Right ventricle myocardium inferior (tissue), 1 donor: ENCODE measurements at regions not wholly inside any gene's neighbourhood (a gene's known extent, or its start where the extent isn't known, plus 50 kb on each side); places are given as distances from the start of the nearest gene placed in this dataset.

Experiments
- ATAC-seq: fragments of 200-7000 bp; cut with Tn5 transposase; one replicate; pipeline ENCODE4 v1.9.1; 2020; ENCODE audit warnings: mild to moderate bottlenecking, moderate library complexity
- DNase-seq: peaks from one replicate; pipeline ENCODE4 v3.0.0; 2021; ENCODE audit errors: missing footprints
- intact Hi-C: fragments of 100-400 bp; cut with DNase I; formaldehyde crosslinking; loops from one replicate; pipeline ENCODE4 v1.11.0; 2022
- donor health status: DM: no; HTN: yes; CAD: no; lungs with severe emphysema.

DNA sequence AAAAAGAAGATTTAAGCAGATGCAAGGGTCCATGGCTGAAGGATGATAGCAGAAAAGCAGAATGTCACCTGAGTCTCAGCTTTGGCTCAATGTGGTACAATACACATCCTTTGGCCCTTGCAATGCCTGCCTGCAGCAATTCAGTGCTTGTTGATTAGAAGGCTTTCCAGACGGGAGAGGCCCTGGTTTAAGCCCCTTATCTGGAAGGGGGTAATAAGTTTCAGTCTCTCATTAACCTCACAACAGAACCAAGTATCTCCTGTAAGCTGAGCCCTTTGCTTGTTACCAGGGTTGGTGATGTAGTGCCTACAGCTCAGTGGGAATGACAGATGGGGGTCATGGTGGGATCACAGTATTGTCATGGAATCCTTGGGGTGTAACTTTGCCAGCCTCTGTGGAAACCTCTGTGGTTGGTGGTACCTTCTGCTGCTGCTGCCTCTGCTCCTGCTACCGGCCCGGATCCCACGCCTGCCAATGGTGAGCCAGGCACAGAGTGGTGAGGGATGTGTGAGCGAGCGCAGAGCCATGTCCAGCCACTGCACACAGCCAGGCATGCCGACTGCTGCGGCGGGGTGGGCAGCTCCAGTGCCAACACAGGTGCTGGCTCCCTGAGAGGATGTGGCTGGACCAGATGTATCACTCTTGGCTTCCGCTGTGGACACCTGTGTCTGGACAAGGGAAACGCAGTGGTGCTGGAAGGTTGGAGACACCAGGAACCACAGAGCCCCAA lies 81.2 kb downstream of the ADRA2C start:
- intact Hi-C loops = no loop called here
- ATAC-seq (no peak), DNase-seq (peak; percentile 40)

DNA sequence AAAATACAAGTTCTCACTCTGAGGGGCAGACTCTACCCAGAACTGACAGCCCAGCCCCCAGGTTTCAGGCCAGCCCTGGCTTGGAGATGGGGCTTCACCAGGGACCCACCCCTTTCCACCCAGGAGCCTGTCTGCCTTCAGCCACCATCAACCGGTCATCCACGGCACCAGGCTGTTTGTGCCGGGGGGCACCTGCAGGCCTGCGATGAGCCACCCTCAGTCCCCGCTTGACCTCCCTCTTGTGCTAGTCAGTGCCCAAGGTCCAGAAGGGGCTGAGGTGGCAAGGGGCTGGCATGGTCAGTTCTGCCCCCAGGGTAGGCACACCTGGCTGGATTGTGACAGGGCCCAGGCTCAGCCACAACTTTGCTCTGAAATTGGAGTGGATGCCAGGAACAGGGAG lies 82.1 kb downstream of the ADRA2C start:
- ATAC-seq = no peak
- intact Hi-C loops = no loop called here
- DNase-seq = no peak

DNA sequence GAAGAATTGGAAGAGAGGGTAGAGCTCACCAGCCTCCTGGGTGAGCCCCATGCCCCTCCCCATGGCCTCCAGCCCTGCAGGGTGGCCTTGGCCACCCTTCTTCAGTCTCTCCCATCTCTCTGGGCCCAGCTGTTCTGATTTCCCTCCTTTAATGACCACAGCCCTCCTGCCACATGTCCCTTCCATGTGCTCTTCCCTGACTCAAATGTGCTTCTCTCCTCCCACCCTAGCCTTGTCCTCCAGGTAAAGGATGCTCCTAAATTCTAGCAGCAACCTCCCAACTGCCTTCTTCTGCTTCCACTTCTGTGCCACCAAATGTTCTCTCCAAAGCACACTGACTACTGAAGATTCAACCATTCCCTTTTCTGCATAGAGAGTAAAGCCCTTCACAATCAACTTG lies 83.0 kb downstream of the ADRA2C start:
- DNase-seq (no peak), ATAC-seq (no peak)
- intact Hi-C loops = no loop called here

DNA sequence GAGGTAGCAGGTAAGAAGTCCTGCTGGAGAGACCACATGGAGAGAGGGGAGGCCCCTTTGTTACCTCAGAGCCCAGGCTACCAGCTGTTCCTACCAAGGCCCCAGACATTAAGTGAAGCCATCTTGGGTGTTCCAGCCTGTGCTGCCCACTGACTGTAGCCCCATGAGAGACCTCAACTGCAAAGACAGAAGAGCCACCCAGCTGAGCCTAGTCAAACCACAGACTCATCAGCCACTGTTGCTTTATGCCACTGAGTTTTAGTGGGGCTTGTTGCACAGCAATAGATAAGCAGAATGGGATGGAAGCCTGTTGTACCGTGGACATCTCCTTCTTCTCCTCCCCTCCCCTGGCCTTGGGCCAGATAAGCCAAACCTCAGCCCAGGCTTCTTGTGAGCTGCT lies 83.9 kb downstream of the ADRA2C start:
- intact Hi-C loops = no loop called here
- no peak for ATAC-seq
- DNase-seq = no peak

DNA sequence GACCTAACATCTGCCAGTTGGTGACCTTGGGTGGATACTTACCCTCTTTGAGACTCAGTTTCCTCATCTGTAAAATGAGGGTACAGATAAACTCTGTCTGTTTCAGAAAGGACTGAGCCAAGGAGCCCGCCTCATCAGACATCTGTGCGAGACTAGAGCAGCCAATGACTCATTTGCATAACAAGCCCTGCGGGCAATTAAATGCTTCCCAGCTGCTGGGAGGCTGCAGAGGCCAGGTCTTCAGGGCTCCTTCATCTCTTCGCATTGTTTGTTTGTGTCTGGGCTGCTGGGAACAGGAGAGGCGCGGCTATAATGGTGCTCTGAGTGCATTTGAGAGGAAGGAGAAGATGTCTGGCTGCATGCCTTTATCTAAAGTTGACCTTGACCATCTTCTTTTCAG lies 85.0 kb downstream of the ADRA2C start:
- ATAC-seq = no peak
- intact Hi-C loops = no loop called here
- DNase-seq = no peak

DNA sequence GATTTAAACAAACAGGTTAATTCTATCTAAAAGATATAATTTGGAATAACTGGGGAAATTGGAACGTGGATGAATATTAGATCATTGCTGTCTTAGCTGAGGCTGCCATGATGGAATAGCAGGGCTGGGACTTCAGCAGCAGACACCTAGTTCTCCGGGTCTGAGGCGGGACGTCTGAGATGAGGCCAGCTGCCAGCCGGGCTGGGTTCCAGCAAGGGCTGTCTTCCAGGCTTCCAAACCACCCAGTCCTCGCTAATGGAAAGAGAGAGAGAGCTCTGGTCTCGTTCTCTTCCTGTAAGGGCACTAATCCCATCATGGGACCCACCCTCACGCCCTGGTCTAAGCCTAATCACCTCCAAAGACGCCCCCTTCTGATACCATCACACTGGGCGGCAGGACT lies 85.7 kb downstream of the ADRA2C start:
- DNase-seq (no peak), ATAC-seq (no peak)
- intact Hi-C loops = no loop called here

DNA sequence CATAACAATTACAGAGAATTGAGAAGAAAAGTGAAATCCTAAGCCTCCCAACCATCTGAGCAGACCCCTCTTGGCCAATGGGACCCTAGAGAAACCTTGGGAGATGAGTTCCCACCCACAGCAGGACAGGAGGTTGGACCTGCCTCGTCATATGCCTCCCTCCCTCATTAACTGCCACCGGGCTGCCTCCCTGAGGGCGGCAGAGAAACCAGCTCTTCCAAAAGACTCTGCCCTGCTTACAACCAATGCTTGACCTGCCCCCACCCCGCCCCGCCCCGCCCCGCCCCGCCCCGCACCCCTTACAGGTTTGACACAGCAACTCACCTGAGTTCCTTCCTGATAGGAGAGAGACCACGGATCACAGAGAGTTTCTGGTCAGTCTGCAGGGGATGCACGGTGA lies 86.1 kb downstream of the ADRA2C start:
- intact Hi-C loops = no loop called here
- DNase-seq (no peak), ATAC-seq (no peak)

DNA sequence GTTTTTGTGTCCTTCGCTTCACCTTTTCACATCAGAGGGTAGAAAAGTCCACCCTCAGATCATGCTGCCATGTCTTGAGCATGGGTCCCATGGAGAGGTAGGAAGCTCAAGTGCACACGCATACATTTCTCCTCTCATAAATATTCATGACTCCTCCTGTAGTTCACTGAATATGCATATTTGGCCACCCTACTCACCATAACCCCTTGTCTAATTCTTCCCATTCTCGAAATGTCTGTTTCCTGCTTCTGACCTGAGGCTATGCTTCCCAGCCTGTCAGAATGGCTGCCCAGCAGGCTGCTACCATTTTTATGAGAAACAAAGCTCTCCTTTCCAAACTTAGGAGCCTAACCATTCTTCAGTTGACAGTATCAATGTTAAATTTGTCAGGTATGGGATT lies 86.5 kb downstream of the ADRA2C start:
- intact Hi-C loops = no loop called here
- no peak for ATAC-seq
- no peak for DNase-seq

DNA sequence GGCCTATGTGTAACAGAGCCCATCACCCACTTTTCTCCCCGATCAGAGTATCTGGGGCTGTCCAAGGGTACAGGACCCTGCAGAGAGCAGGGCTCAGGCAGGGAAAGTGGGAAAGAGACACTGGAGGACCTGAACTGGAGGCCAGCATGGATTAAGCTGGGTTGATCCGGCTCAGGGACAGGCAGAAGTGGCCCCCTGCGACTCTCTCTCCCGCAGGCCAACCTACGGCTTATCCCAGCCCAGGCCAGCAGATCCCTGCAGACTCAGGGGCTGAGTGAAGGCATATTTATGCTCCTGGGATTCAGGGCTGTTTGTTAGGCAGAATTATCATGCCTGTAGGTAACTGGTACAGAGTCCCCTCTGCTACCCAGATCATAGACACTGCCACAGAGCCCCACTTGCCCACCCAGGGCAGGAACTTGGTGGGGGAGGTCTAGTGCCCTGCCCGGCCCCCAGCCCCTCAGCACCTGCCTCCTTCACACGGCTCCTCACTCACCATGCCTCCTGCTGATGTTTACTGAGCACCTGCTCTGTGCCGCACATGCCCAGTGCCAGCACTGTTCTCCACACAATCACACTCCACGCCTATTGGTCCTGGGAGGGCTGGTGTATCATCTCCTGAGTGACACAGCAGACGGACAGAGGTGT lies 87.3 kb downstream of the ADRA2C start:
- ATAC-seq = no peak
- intact Hi-C loops = no loop called here
- no peak for DNase-seq

DNA sequence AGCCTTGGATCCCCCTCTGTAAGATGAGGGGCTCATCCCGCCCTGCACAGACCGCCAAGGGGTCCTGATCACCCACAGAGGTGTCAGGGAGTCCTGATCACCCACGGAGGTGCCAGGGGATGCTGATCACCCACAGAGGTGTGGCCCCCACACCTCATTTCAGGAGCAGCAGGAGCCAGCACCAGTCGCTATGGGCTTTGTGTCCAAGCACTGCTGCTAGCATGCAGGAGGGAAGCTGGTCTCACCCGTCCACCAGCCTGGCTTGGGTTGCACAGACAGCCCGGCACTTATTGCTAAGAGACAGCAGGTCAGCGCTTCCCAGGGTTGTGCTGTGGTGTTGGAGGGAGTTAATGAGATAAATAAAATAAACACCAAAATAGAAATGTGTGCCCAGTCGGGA lies 88.5 kb downstream of the ADRA2C start:
- intact Hi-C loops = no loop called here
- DNase-seq (no peak), ATAC-seq (no peak)

DNA sequence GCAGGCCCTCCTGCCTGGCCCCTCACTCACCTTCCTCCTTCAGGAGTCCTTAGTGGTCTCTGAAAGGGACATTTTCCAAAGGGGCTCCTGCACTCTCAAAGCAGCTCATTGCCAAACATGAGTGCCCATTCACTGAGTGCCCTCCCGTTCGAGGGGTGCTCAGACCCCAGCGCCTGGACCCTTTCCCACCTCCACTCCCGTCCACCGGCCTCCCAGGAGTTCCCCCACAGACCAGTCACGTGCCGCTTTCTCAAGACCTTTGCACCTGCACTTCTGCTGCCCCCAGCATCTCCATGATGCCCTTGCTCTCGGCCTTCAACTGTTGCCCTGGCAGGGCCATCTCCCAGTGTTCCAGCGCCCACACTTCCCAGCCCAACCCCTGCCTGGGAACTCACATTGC lies 89.5 kb downstream of the ADRA2C start:
- DNase-seq (no peak), ATAC-seq (no peak)
- intact Hi-C loops = no loop called here

DNA sequence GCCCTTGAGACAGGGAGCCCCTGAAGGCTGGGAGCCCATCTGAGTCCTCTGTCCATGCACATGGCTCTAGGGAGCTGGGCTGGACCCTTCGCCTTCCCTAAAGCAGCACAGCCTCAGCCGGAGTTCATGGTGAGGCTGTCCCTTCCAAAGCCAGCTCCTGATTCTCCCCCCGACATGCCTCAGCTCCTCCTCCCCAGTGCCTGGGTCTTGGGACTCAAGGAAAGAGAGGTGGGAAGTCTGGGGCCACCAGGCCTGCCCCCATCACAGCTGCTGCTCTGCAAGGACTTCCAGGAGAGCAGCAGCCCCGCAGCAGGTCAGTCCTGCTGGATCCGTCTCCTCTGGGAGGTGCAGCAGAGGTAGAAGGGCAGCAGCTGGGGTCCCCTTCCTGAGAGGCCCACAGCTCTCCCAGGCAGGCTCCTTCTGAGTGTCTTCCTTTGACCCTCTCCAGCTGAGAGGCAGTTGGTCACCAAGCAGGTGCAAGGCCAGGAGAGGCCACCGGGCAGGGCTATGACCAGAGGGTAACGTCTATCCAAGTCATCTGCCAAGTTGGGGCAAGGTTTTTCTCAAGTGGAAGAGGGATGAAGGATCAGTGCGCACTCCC lies 90.5 kb downstream of the ADRA2C start:
- intact Hi-C loops = no loop called here
- DNase-seq (no peak), ATAC-seq (no peak)

DNA sequence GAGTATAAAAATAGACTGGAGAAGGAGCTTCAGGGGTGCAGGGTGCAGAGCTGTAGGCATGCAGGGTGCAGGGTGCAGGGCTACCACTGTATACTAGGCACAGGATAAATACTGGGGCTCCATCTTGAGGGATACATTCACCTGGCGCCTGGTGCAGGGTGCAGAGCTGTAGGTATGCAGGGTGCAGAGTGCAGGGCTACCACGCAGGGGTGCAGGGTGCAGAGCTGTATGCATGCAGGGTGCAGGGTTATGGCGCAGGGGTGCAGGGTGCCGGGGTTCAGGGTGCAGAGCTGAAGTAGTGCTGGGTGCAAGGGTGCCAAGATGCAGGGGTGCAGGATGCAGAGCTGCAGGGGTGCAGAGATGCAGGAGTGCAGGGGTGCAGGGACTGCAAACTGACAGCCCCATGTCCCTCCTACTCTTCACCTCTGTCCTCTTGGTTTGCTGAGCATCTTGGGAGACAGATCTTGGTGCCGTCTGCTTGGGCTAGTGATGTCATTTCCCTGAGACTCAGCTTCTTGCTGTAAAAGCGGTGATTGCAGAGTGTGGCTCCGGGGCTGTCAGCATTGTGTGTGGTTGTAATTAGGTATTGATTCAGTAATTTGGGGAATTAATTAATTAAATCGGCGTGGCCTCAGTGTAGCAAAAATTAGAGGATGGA lies 91.2 kb downstream of the ADRA2C start:
- intact Hi-C loops = no loop called here
- DNase-seq (no peak), ATAC-seq (peak; percentile 8)

DNA sequence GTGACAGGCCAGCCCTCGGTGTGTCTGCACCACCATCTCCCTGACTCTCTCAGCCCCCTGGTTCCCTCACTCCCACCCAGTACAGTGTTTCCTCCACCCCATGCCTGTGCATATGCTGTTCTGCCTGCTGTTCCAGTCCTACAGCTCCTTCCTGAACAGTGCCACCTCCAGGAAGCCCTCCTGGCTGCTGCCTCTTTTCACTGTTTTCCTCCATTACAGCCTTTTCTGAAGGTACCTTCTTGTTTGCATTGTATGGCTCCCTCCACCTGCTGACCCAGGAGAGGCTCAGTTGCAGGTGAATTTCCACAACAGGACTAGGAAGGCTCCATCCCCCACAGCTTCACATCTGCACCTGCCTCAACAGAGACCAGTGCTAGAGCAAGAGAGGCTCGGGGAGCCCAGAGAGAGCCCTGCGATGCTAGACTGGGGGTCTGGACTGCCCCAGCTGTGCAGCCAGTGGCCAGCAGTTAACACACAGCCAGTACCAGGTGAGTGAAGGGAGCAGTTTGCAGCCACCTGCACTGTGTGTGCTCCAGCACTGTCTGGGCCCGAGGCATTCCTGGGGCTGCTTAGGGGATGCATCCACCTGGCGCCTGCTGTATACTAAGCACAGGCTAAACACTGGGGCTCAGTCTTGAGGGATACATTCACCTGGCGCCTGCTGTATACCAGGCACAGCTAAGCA lies 92.0 kb downstream of the ADRA2C start:
- DNase-seq (no peak), ATAC-seq (no peak)
- intact Hi-C loops = no loop called here

DNA sequence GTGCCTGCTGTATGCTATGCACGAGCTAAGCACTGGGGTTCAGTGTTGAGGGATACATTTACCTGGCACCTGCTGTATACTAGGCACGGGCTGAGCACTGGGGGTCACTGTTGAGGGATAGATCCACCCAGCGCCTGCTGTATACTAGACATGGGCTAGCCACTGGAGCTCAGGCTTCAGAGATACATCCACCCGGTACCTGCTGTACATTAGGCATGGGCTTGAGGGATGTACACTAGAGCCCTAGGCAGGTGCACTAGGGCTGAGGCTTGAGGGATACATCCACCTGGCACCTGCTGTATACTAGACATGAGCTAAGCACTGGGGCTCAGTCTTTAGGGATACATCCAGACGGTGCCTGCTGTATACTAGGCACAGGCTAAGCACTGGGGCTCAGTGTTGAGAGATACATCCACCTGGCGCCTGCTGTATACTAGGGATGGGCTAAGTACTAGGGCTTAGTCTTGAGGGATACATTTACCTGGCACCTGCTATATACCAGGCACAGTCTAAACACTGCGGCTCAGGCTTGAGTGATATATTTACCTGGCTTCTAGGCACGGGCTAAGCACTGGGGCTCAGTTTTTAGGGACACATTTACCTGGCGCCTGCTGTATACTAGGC lies 92.7 kb downstream of the ADRA2C start:
- no peak for DNase-seq
- no peak for ATAC-seq
- intact Hi-C loops = no loop called here

DNA sequence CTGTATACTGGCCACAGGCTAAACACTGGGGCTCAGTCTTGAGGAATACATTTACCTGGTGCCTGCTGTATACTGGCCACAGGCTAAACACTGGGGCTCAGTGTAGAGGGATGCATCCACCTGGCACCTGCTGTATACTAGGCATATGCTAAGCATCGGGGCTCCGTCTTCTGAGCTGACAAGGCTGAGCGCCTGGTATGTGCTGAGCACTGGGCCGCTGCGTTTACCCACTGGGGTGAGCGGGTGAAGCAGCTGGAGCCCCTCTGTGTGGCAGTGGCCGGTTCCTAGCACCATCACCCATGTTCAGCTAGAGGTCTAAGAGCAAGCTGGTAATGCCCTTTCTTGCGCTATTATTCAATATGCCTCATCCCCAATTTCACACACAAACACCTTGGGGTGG lies 93.4 kb downstream of the ADRA2C start:
- ATAC-seq (no peak), DNase-seq (no peak)
- intact Hi-C loops = no loop called here

DNA sequence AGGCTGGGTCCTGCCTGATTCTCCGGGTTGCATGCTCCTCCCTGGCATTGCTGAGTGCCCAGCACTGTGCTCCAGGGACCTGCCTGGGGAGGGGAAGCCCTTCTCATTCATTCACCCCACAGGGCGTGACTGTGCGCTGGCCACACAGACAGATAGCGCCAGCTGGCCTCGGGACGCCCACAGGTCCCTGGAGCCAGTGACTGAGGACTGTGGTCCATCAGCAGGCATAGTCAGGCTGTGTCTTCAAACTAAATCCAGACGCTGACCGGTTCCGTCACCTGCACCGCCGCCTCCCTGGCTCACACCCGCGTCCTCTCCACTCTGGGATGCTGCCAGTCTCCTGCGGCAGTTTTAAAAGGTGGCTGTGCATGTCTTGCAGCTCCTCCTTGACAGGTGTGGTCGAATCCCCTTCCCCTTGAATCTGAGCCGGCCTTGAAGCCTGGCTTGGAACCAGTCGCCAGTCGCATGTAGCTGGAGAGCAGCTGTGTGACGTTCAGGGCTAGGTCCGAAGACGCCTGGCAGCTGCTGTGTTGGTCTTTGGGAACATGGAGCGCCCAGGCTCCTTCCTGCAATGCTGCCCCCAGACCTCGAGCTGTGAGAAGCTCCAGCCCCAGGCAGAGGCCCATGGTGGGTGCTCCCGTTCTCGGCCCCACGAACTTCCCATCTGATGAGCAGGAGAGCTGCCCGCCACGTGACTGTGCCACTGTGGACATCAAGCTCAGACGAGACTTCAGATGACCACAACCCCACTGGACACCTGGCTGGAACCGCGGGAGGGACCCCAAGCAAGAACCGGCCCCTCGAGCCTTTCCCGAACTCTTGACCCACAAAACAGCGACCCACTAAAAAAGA lies 94.1 kb downstream of the ADRA2C start:
- DNase-seq (no peak), ATAC-seq (peak; percentile 9)
- intact Hi-C loops = no loop called here

DNA sequence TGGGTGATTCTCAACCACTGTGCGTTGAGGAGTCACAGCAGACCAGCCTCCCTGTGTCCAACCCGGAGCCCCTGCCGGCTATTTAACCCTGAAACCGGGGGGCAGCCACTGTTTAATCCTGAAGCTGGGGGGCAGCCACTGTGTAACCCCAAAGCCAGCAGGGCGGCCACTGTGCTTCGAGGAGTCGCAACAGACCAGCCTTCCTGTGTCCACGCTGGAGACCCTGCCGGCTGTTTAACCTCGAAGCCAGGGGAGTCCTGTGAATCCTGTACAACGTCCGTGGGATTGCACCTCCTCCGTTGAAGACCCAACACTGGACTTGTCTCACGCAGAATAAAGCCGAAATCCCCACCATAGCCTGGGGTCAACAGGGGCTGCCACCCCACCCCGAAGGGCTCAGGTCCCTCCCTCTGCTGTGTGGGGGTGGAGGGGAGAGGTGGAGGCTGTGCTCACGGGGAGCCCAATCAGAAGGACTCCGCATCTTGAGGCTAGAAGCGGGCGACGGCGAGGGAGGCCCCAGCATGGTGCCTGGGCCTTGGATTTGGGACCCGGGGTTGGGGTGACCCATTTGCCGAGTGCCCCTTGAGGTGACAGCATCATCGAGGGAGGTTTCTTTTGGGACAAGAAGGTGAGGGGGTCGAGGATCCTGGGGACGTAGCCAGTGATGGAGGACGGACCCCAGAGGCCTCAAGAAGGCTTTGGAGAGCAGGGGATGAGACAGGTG lies 94.9 kb downstream of the ADRA2C start:
- ATAC-seq (no peak), DNase-seq (no peak)
- intact Hi-C loops = no loop called here
